NCI-H2107 (cell line): ENCODE measurements at regions not wholly inside any gene's neighbourhood (a gene's known extent, or its start where the extent isn't known, plus 50 kb on each side); places are given as distances from the start of the nearest gene placed in this dataset.
"Not testable (repeated sequence)": the region's sequence is repeated elsewhere in the genome, so short reads cannot be mapped to it uniquely, and the experiment has no call there.

Experiments
- DNase-seq: peaks from one replicate; lab custom pipeline; 2025; lab: John Stamatoyannopoulos, UW

- no peak for DNase-seq
Measured at GRCh38 chr4:181004056-181004455, 1239.1 kb upstream of the TENM3 start.

GRCh38 chr4:181006499-181007260 is 1236.5 kb upstream of the TENM3 start:
- DNase-seq, result no peak

- DNase-seq, result no peak
Measured at GRCh38 chr4:181007751-181008150, 1235.5 kb upstream of the TENM3 start.

- DNase-seq, result no peak
Measured at GRCh38 chr4:181008164-181008563, 1235.0 kb upstream of the TENM3 start.

GRCh38 chr4:181013162-181013561 is 1230.0 kb upstream of the TENM3 start:
- DNase-seq, result no peak

GRCh38 chr4:181017038-181017437 is 1226.2 kb upstream of the TENM3 start:
- no peak for DNase-seq

- no peak for DNase-seq
Measured at GRCh38 chr4:181018472-181018871, 1224.7 kb upstream of the TENM3 start.

- no peak for DNase-seq
Measured at GRCh38 chr4:181018913-181019312, 1224.3 kb upstream of the TENM3 start.

GRCh38 chr4:181020456-181020855 is 1222.7 kb upstream of the TENM3 start:
- no peak for DNase-seq

- no peak for DNase-seq
Measured at GRCh38 chr4:181021213-181021612, 1222.0 kb upstream of the TENM3 start.

GRCh38 chr4:181030135-181030921 is 1212.9 kb upstream of the TENM3 start:
- DNase-seq, result not testable (repeated sequence)

- DNase-seq, result no peak
Measured at GRCh38 chr4:181030961-181031360, 1212.2 kb upstream of the TENM3 start.

- DNase-seq, result no peak
Measured at GRCh38 chr4:181043486-181043885, 1199.7 kb upstream of the TENM3 start.

GRCh38 chr4:181046809-181047208 is 1196.4 kb upstream of the TENM3 start:
- DNase-seq, result no peak

- no peak for DNase-seq
Measured at GRCh38 chr4:181051931-181052330, 1191.3 kb upstream of the TENM3 start.

- no peak for DNase-seq
Measured at GRCh38 chr4:181061787-181062186, 1181.4 kb upstream of the TENM3 start.

GRCh38 chr4:181063212-181063611 is 1180.0 kb upstream of the TENM3 start:
- DNase-seq, result no peak

- DNase-seq, result no peak
Measured at GRCh38 chr4:181077341-181077740, 1165.9 kb upstream of the TENM3 start.

- DNase-seq, result no peak
Measured at GRCh38 chr4:181078196-181078595, 1165.0 kb upstream of the TENM3 start.

- DNase-seq, result no peak
Measured at GRCh38 chr4:181083757-181084361, 1159.3 kb upstream of the TENM3 start.

GRCh38 chr4:181085557-181085956 is 1157.6 kb upstream of the TENM3 start:
- no peak for DNase-seq

GRCh38 chr4:181105487-181105886 is 1137.7 kb upstream of the TENM3 start:
- DNase-seq, result no peak

- no peak for DNase-seq
Measured at GRCh38 chr4:181106398-181106797, 1136.8 kb upstream of the TENM3 start.
